ENCODE measurements at regions not wholly inside any gene's neighbourhood (a gene's known extent, or its start where the extent isn't known, plus 50 kb on each side); places are given as distances from the start of the nearest gene placed in this dataset.

- ChIA-PET CTCF (no interaction called here), POLR2A (no interaction called here)
- no peak for DNase-seq (ENCODE audit: low read depth, low spot score)
- TF ChIP-seq, protein P1, sequence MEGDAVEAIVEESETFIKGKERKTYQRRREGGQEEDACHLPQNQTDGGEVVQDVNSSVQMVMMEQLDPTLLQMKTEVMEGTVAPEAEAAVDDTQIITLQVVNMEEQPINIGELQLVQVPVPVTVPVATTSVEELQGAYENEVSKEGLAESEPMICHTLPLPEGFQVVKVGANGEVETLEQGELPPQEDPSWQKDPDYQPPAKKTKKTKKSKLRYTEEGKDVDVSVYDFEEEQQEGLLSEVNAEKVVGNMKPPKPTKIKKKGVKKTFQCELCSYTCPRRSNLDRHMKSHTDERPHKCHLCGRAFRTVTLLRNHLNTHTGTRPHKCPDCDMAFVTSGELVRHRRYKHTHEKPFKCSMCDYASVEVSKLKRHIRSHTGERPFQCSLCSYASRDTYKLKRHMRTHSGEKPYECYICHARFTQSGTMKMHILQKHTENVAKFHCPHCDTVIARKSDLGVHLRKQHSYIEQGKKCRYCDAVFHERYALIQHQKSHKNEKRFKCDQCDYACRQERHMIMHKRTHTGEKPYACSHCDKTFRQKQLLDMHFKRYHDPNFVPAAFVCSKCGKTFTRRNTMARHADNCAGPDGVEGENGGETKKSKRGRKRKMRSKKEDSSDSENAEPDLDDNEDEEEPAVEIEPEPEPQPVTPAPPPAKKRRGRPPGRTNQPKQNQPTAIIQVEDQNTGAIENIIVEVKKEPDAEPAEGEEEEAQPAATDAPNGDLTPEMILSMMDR (IDR thresholded peaks at IDR 0.05; ENCODE audit: insufficient read depth, low read length, missing control alignments) = no peak
- H3K4me3 ChIP-seq (ENCODE audit: low read depth, low read length) = no peak overlapping the region
Observed at GRCh38 chr4:138964716-138965426, 50.7 kb upstream of the NOCT start.

GRCh38 chr4:138963412-138963811 is 52.2 kb upstream of the NOCT start:
- TF ChIP-seq, protein P1 (IDR thresholded peaks at IDR 0.05; ENCODE audit: insufficient read depth, low read length, missing control alignments) = no peak
- H3K4me3 ChIP-seq (ENCODE audit: low read depth, low read length) = no peak overlapping the region
- DNase-seq (ENCODE audit: low read depth, low spot score) = no peak
- ChIA-PET POLR2A (no interaction called here), CTCF (no interaction called here)

GRCh38 chr4:138961664-138962063 is 53.9 kb upstream of the NOCT start:
- ChIA-PET CTCF (no interaction called here), POLR2A (no interaction called here)
- TF ChIP-seq, protein P1 (IDR thresholded peaks at IDR 0.05; ENCODE audit: insufficient read depth, low read length, missing control alignments) = no peak
- no peak for DNase-seq (ENCODE audit: low read depth, low spot score)
- H3K4me3 ChIP-seq (ENCODE audit: low read depth, low read length) = no peak overlapping the region

DNA sequence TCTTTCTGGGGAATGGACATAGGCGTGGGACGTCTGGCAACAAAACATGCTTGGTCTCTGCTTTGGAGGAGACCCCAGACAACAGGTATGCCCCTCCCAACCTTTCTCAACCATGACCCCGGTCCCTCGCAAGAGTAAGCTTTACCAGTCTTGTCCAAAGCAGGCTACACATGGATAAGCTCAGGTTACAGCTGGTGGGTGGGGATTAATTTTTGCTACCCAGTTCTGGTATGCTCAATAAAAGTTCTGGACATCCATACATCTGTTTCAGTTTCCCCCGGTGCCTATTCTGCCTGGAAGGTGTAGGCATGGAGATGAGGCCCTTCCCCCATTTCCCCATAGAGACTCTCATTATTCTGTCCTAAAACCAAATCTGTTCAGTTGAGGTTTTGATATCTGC is 54.5 kb upstream of the NOCT start:
- ChIA-PET POLR2A (no interaction called here), CTCF (no interaction called here)
- H3K4me3 ChIP-seq (ENCODE audit: low read depth, low read length) = no peak overlapping the region
- no peak for DNase-seq (ENCODE audit: low read depth, low spot score)
- TF ChIP-seq, protein P1 (IDR thresholded peaks at IDR 0.05; ENCODE audit: insufficient read depth, low read length, missing control alignments) = no peak

DNA sequence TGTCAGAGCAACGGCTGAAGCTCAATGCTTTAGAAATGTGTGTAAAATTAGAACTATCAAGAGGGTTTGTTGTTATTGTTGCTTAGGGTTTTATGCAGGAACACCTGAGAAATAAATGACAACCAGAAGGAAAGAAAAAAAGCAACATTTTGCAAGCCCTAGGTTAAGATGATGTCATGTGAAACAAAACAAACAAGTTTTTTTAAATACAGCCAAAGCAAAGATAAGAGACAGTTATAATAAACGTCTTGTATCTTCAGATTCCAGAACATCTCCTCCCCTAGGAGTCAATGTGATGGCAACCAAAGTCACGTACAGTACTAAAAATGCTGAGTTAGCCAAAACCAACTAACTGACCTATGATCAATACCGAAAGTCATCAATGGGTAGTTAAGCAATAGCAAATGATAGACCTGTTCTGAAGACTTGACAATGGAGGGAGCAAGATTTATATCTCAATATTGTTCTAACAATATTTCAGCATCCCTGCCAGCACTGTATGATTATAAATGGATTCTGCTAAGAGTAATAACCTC is 55.3 kb upstream of the NOCT start:
- TF ChIP-seq, protein P1 (IDR thresholded peaks at IDR 0.05; ENCODE audit: insufficient read depth, low read length, missing control alignments) = no peak
- ChIA-PET CTCF (no interaction called here), POLR2A (no interaction called here)
- DNase-seq (ENCODE audit: low read depth, low spot score) = no peak
- no peak overlapping the region for H3K4me3 ChIP-seq (ENCODE audit: low read depth, low read length)

GRCh38 chr4:138959097-138959815 is 56.3 kb upstream of the NOCT start:
- no peak overlapping the region for H3K4me3 ChIP-seq (ENCODE audit: low read depth, low read length)
- DNase-seq (ENCODE audit: low read depth, low spot score) = no peak
- CTCF ChIA-PET = interaction anchor here (1.5 kb wide), 1 partner anchor 21 kb away, joined by 3 read pairs; no protein-coding TSS in a partner anchor
- TF ChIP-seq, protein P1 (IDR thresholded peaks at IDR 0.05; ENCODE audit: insufficient read depth, low read length, missing control alignments) = no peak
- POLR2A ChIA-PET = no interaction called here

All from AG04449 (cell line).